Ishikawa (cell line): ENCODE measurements at regions not wholly inside any gene's neighbourhood (a gene's known extent, or its start where the extent isn't known, plus 50 kb on each side); places are given as distances from the start of the nearest gene placed in this dataset.

Source experiments
- CEBPB ChIP-seq: IDR thresholded peaks from 2 replicates; pipeline ENCODE4 v1.6.1; 2012
- CREB1 ChIP-seq: IDR thresholded peaks from 2 replicates; pipeline ENCODE4 v1.6.1; 2012; ENCODE audit warnings: low read depth
- EGR1 ChIP-seq: IDR thresholded peaks from 2 replicates; pipeline ENCODE4 v1.6.1; 2012
- EP300 ChIP-seq: IDR thresholded peaks from 2 replicates; pipeline ENCODE4 v1.6.1; 2012; ENCODE audit warnings: borderline replicate concordance
- FOXM1 ChIP-seq: IDR thresholded peaks from 2 replicates; pipeline ENCODE4 v1.6.1; 2012; ENCODE audit warnings: low read depth, borderline replicate concordance
- NFIC ChIP-seq: IDR thresholded peaks from 2 replicates; pipeline ENCODE4 v1.6.1; 2012
- RAD21 ChIP-seq: IDR thresholded peaks from 2 replicates; pipeline ENCODE4 v1.6.1; 2012; ENCODE audit warnings: low read depth
- TAF1 ChIP-seq: IDR thresholded peaks from 2 replicates; pipeline ENCODE4 v1.6.1; 2012; ENCODE audit warnings: low read depth, mild to moderate bottlenecking
- TCF12 ChIP-seq: IDR thresholded peaks from 2 replicates; pipeline ENCODE4 v1.6.1; 2012; ENCODE audit warnings: low read depth
- TEAD4 ChIP-seq: IDR thresholded peaks from 2 replicates; pipeline ENCODE4 v1.6.1; 2012
- YY1 ChIP-seq: IDR thresholded peaks from 2 replicates; pipeline ENCODE4 v1.6.1; 2012; ENCODE audit warnings: low read depth
- ZBTB7A ChIP-seq: IDR thresholded peaks from 2 replicates; pipeline ENCODE4 v1.6.1; 2012; ENCODE audit warnings: low read depth
- TF ChIP-seq, protein P1 (sequence below): IDR thresholded peaks from 2 replicates; pipeline ENCODE4 v1.6.1; 2012; ENCODE audit warnings: low read depth, mild to moderate bottlenecking
- TF ChIP-seq, protein P2 (sequence below): IDR thresholded peaks from 2 replicates; pipeline ENCODE4 v1.6.1; 2012
- TF ChIP-seq, protein P3 (sequence below): IDR thresholded peaks from 2 replicates; pipeline ENCODE4 v1.6.1; 2012

- TF ChIP-seq, protein P1, sequence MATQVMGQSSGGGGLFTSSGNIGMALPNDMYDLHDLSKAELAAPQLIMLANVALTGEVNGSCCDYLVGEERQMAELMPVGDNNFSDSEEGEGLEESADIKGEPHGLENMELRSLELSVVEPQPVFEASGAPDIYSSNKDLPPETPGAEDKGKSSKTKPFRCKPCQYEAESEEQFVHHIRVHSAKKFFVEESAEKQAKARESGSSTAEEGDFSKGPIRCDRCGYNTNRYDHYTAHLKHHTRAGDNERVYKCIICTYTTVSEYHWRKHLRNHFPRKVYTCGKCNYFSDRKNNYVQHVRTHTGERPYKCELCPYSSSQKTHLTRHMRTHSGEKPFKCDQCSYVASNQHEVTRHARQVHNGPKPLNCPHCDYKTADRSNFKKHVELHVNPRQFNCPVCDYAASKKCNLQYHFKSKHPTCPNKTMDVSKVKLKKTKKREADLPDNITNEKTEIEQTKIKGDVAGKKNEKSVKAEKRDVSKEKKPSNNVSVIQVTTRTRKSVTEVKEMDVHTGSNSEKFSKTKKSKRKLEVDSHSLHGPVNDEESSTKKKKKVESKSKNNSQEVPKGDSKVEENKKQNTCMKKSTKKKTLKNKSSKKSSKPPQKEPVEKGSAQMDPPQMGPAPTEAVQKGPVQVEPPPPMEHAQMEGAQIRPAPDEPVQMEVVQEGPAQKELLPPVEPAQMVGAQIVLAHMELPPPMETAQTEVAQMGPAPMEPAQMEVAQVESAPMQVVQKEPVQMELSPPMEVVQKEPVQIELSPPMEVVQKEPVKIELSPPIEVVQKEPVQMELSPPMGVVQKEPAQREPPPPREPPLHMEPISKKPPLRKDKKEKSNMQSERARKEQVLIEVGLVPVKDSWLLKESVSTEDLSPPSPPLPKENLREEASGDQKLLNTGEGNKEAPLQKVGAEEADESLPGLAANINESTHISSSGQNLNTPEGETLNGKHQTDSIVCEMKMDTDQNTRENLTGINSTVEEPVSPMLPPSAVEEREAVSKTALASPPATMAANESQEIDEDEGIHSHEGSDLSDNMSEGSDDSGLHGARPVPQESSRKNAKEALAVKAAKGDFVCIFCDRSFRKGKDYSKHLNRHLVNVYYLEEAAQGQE = no peak
- TF ChIP-seq YY1 = no peak
- TF ChIP-seq FOXM1 = no peak
- no peak for TF ChIP-seq ZBTB7A
- no peak for TF ChIP-seq CEBPB
- no peak for TF ChIP-seq EGR1
- TF ChIP-seq NFIC = no peak
Measured at GRCh38 chr16:50467559-50467942, 80.6 kb upstream of the NKD1 start.

GRCh38 chr16:50466170-50466569 lies 82.0 kb upstream of the NKD1 start:
- TF ChIP-seq TCF12 (no peak), YY1 (no peak), TEAD4 (no peak), RAD21 (no peak), NFIC (no peak), TAF1 (no peak), FOXM1 (no peak), CEBPB (no peak), CREB1 (no peak), ZBTB7A (no peak), EP300 (no peak), EGR1 (no peak)
- TF ChIP-seq, protein P2, sequence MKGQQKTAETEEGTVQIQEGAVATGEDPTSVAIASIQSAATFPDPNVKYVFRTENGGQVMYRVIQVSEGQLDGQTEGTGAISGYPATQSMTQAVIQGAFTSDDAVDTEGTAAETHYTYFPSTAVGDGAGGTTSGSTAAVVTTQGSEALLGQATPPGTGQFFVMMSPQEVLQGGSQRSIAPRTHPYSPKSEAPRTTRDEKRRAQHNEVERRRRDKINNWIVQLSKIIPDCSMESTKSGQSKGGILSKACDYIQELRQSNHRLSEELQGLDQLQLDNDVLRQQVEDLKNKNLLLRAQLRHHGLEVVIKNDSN = no peak
- TF ChIP-seq, protein P3, sequence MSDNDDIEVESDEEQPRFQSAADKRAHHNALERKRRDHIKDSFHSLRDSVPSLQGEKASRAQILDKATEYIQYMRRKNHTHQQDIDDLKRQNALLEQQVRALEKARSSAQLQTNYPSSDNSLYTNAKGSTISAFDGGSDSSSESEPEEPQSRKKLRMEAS = no peak
- TF ChIP-seq, protein P1 = no peak

GRCh38 chr16:50464325-50465290 lies 83.6 kb upstream of the NKD1 start:
- TF ChIP-seq, protein P1 = no peak
- TF ChIP-seq ZBTB7A (no peak), RAD21 (no peak), YY1 (no peak), EGR1 (no peak), EP300 (no peak)

- TF ChIP-seq NFIC (no peak), TCF12 (no peak), TEAD4 (no peak), ZBTB7A (no peak)
- TF ChIP-seq, protein P1 = no peak
Measured at GRCh38 chr16:50463581-50464324, 84.4 kb upstream of the NKD1 start.
